ENCODE measurements at regions not wholly inside any gene's neighbourhood (a gene's known extent, or its start where the extent isn't known, plus 50 kb on each side); places are given as distances from the start of the nearest gene placed in this dataset.

- TF ChIP-seq CTCF (IDR thresholded peaks at IDR 0.05) = no peak
- TF ChIP-seq POLR2A (IDR thresholded peaks at IDR 0.05) = no peak
Measured at GRCh38 chr11:130529366-130529765, 80.9 kb downstream of the ADAMTS15 start.
